ENCODE measurements at regions not wholly inside any gene's neighbourhood (a gene's known extent, or its start where the extent isn't known, plus 50 kb on each side); places are given as distances from the start of the nearest gene placed in this dataset.

GRCh38 chr3:18892047-18892446 lies 256.3 kb upstream of the KCNH8 start:
- Histone ChIP-seq H3K36me3 (ENCODE audit: control insufficient read depth, insufficient read depth, low read length) (no peaks in the 10 kb centered on the region), H3K4me1 (ENCODE audit: control insufficient read depth, insufficient read depth, low read length) (no peaks in the 10 kb centered on the region), H3K27ac (ENCODE audit: low read depth, low read length) (no peak overlapping the region), H3K27me3 (ENCODE audit: control insufficient read depth, insufficient read depth, low read length) (no peaks in the 10 kb centered on the region), H3K4me3 (ENCODE audit: low read depth, low read length) (no peak overlapping the region), H3K9me3 (ENCODE audit: control insufficient read depth, insufficient read depth, low read length) (no peaks in the 10 kb centered on the region)
- WGBS (ENCODE audit: insufficient coverage) = no CpG with 5 or more reads among the region's 2 CpGs
- no peak for DNase-seq (ENCODE audit: low read depth in 4 of 6, low spot score in 6 of 6)

GRCh38 chr3:18891641-18892040 lies 256.7 kb upstream of the KCNH8 start:
- Histone ChIP-seq H3K9me3 (ENCODE audit: control insufficient read depth, insufficient read depth, low read length) (no peaks in the 10 kb centered on the region), H3K36me3 (ENCODE audit: control insufficient read depth, insufficient read depth, low read length) (no peaks in the 10 kb centered on the region), H3K27ac (ENCODE audit: low read depth, low read length) (no peak overlapping the region), H3K4me3 (ENCODE audit: low read depth, low read length) (no peak overlapping the region), H3K27me3 (ENCODE audit: control insufficient read depth, insufficient read depth, low read length) (no peaks in the 10 kb centered on the region), H3K4me1 (ENCODE audit: control insufficient read depth, insufficient read depth, low read length) (no peaks in the 10 kb centered on the region)
- WGBS (ENCODE audit: insufficient coverage) = 100% methylated on average over 3 of the region's 6 CpGs
- no peak for DNase-seq (ENCODE audit: low read depth in 4 of 6, low spot score in 6 of 6)

- Histone ChIP-seq H3K4me1 (ENCODE audit: control insufficient read depth, insufficient read depth, low read length) (no peaks in the 10 kb centered on the region), H3K36me3 (ENCODE audit: control insufficient read depth, insufficient read depth, low read length) (no peaks in the 10 kb centered on the region), H3K4me3 (ENCODE audit: low read depth, low read length) (no peak overlapping the region), H3K27ac (ENCODE audit: low read depth, low read length) (no peak overlapping the region), H3K27me3 (ENCODE audit: control insufficient read depth, insufficient read depth, low read length) (no peaks in the 10 kb centered on the region), H3K9me3 (ENCODE audit: control insufficient read depth, insufficient read depth, low read length) (no peaks in the 10 kb centered on the region)
- WGBS (ENCODE audit: insufficient coverage) = no CpG with 5 or more reads among the region's 3 CpGs
- no peak for DNase-seq (ENCODE audit: low read depth in 4 of 6, low spot score in 6 of 6)
These were observed 257.9 kb upstream of the KCNH8 start for GRCh38 chr3:18890449-18890848.

- Histone ChIP-seq H3K27me3 (ENCODE audit: control insufficient read depth, insufficient read depth, low read length) (no peaks in the 10 kb centered on the region), H3K9me3 (ENCODE audit: control insufficient read depth, insufficient read depth, low read length) (no peaks in the 10 kb centered on the region), H3K36me3 (ENCODE audit: control insufficient read depth, insufficient read depth, low read length) (no peaks in the 10 kb centered on the region), H3K4me1 (ENCODE audit: control insufficient read depth, insufficient read depth, low read length) (no peaks in the 10 kb centered on the region), H3K27ac (ENCODE audit: low read depth, low read length) (no peak overlapping the region), H3K4me3 (ENCODE audit: low read depth, low read length) (no peak overlapping the region)
- peak in 1 of 6 donors; percentile 20 for DNase-seq (ENCODE audit: low read depth in 4 of 6, low spot score in 6 of 6)
- no CpG with 5 or more reads among the region's 3 CpGs for WGBS (ENCODE audit: insufficient coverage)
These were observed 259.5 kb upstream of the KCNH8 start for GRCh38 chr3:18888819-18889218.

- WGBS (ENCODE audit: insufficient coverage) = no CpG with 5 or more reads among the region's 4 CpGs
- Histone ChIP-seq H3K27ac (ENCODE audit: low read depth, low read length) (no peak overlapping the region), H3K27me3 (ENCODE audit: control insufficient read depth, insufficient read depth, low read length) (no peaks in the 10 kb centered on the region), H3K4me3 (ENCODE audit: low read depth, low read length) (no peak overlapping the region), H3K9me3 (ENCODE audit: control insufficient read depth, insufficient read depth, low read length) (no peaks in the 10 kb centered on the region), H3K36me3 (ENCODE audit: control insufficient read depth, insufficient read depth, low read length) (no peaks in the 10 kb centered on the region), H3K4me1 (ENCODE audit: control insufficient read depth, insufficient read depth, low read length) (no peaks in the 10 kb centered on the region)
- DNase-seq (ENCODE audit: low read depth in 4 of 6, low spot score in 6 of 6) = no peak
These were observed 259.9 kb upstream of the KCNH8 start for GRCh38 chr3:18888370-18888769.

GRCh38 chr3:18886331-18886730 lies 262.0 kb upstream of the KCNH8 start:
- Histone ChIP-seq H3K4me3 (ENCODE audit: low read depth, low read length) (no peak overlapping the region), H3K36me3 (ENCODE audit: control insufficient read depth, insufficient read depth, low read length) (no peaks in the 10 kb centered on the region), H3K27ac (ENCODE audit: low read depth, low read length) (no peak overlapping the region), H3K27me3 (ENCODE audit: control insufficient read depth, insufficient read depth, low read length) (no peaks in the 10 kb centered on the region), H3K9me3 (ENCODE audit: control insufficient read depth, insufficient read depth, low read length) (no peaks in the 10 kb centered on the region), H3K4me1 (ENCODE audit: control insufficient read depth, insufficient read depth, low read length) (no peaks in the 10 kb centered on the region)
- DNase-seq (ENCODE audit: low read depth in 4 of 6, low spot score in 6 of 6) = no peak
- WGBS (ENCODE audit: insufficient coverage) = 79% methylated on average over 4 of the region's 6 CpGs

- Histone ChIP-seq H3K4me1 (ENCODE audit: control insufficient read depth, insufficient read depth, low read length) (no peaks in the 10 kb centered on the region), H3K36me3 (ENCODE audit: control insufficient read depth, insufficient read depth, low read length) (no peaks in the 10 kb centered on the region), H3K9me3 (ENCODE audit: control insufficient read depth, insufficient read depth, low read length) (no peaks in the 10 kb centered on the region), H3K27ac (ENCODE audit: low read depth, low read length) (no peak overlapping the region), H3K27me3 (ENCODE audit: control insufficient read depth, insufficient read depth, low read length) (no peaks in the 10 kb centered on the region), H3K4me3 (ENCODE audit: low read depth, low read length) (no peak overlapping the region)
- 93% methylated on average over 3 of the region's 6 CpGs for whole genome bisulfite sequencing (ENCODE audit: insufficient coverage)
- no peak for DNase-seq (ENCODE audit: low read depth in 4 of 6, low spot score in 6 of 6)
These were observed 262.7 kb upstream of the KCNH8 start for GRCh38 chr3:18885612-18886011.

GRCh38 chr3:18883571-18883970 lies 264.7 kb upstream of the KCNH8 start:
- WGBS (ENCODE audit: insufficient coverage) = no CpG with 5 or more reads among the region's 2 CpGs
- no peaks in the 10 kb centered on the region for H3K36me3 ChIP-seq (ENCODE audit: control insufficient read depth, insufficient read depth, low read length)
- H3K4me3 ChIP-seq (ENCODE audit: low read depth, low read length) = no peak overlapping the region
- no peak overlapping the region for H3K27ac ChIP-seq (ENCODE audit: low read depth, low read length)
- no peaks in the 10 kb centered on the region for H3K27me3 ChIP-seq (ENCODE audit: control insufficient read depth, insufficient read depth, low read length)
- no peaks in the 10 kb centered on the region for H3K9me3 ChIP-seq (ENCODE audit: control insufficient read depth, insufficient read depth, low read length)
- DNase-seq (ENCODE audit: low read depth in 4 of 6, low spot score in 6 of 6) = no peak
- H3K4me1 ChIP-seq (ENCODE audit: control insufficient read depth, insufficient read depth, low read length) = no peaks in the 10 kb centered on the region

- H3K4me1 ChIP-seq (ENCODE audit: control insufficient read depth, insufficient read depth, low read length) = no peaks in the 10 kb centered on the region
- H3K27ac ChIP-seq (ENCODE audit: low read depth, low read length) = no peak overlapping the region
- no peak for DNase-seq (ENCODE audit: low read depth in 4 of 6, low spot score in 6 of 6)
- no peak overlapping the region for H3K4me3 ChIP-seq (ENCODE audit: low read depth, low read length)
- H3K36me3 ChIP-seq (ENCODE audit: control insufficient read depth, insufficient read depth, low read length) = no peaks in the 10 kb centered on the region
- H3K9me3 ChIP-seq (ENCODE audit: control insufficient read depth, insufficient read depth, low read length) = no peaks in the 10 kb centered on the region
- no peaks in the 10 kb centered on the region for H3K27me3 ChIP-seq (ENCODE audit: control insufficient read depth, insufficient read depth, low read length)
- WGBS (ENCODE audit: insufficient coverage) = no CpG with 5 or more reads among the region's 1 CpG
These were observed 267.6 kb upstream of the KCNH8 start for GRCh38 chr3:18880691-18881090.

- H3K27ac ChIP-seq (ENCODE audit: low read depth, low read length) = no peak overlapping the region
- no peaks in the 10 kb centered on the region for H3K36me3 ChIP-seq (ENCODE audit: control insufficient read depth, insufficient read depth, low read length)
- no peak for DNase-seq (ENCODE audit: low read depth in 4 of 6, low spot score in 6 of 6)
- H3K4me3 ChIP-seq (ENCODE audit: low read depth, low read length) = no peak overlapping the region
- H3K4me1 ChIP-seq (ENCODE audit: control insufficient read depth, insufficient read depth, low read length) = no peaks in the 10 kb centered on the region
- 100% methylated on average over 1 of the region's 1 CpG for WGBS (ENCODE audit: insufficient coverage)
- H3K9me3 ChIP-seq (ENCODE audit: control insufficient read depth, insufficient read depth, low read length) = no peaks in the 10 kb centered on the region
- no peaks in the 10 kb centered on the region for H3K27me3 ChIP-seq (ENCODE audit: control insufficient read depth, insufficient read depth, low read length)
These were observed 275.8 kb upstream of the KCNH8 start for GRCh38 chr3:18872466-18872865.
